GM21737 (cell line): ENCODE measurements at regions not wholly inside any gene's neighbourhood (a gene's known extent, or its start where the extent isn't known, plus 50 kb on each side); places are given as distances from the start of the nearest gene placed in this dataset.

Experiments
- ATAC-seq: cut with Tn5 transposase; IDR thresholded peaks from one replicate; pipeline ENCODE4 v1.9.1; 2021; ENCODE audit warnings: mild to moderate bottlenecking, moderate library complexity; ENCODE audit not compliant: unreplicated experiment

- ATAC-seq, result no peak
Observed at GRCh38 chr3:43865887-43866528, 175.3 kb downstream of the ABHD5 start.

DNA sequence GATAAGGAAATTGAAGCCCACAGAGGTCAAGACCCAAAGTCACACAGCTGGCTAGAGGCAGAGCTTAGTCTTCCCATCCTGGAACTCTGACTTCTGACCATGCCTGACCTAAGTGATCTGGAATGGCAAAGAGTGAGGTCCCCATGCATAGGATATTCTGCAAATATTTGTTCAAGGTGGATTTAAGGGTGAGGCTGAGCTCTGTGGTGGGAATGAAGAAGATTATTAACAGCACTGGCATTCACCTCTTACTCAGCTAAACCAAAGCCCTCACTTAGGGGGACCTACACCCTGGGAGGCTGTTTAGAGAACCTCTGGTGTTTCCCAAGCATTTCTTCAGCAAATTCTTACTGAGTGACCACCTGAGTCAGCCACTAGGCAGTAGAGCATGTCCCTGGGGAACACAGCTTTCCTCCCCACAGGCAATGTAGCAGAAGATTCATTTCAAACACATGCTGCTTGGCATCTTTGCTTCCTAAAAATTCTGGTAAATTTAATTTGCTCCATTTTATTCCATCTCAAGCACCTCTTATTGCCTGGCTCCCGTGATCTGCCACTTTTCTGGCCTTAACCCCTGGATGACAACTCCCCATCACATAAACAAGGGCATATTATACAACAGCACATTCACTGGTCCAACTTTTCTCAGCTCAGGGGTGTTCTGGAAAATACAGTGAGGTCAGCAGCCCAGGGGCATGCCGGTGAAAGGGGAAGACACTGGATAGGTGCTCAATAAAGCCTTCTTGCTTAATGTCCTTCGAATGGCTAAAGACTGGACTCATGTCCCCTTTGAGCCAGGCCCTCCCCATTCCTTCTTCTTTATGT, 176.0 kb downstream of the ABHD5 start:
- ATAC-seq, result no peak

GRCh38 chr3:43867436-43868072, 176.8 kb downstream of the ABHD5 start:
- ATAC-seq, result no peak

GRCh38 chr3:43869491-43869890, 178.8 kb downstream of the ABHD5 start:
- ATAC-seq, result no peak

- ATAC-seq, result no peak
Observed at GRCh38 chr3:43870120-43870519, 179.4 kb downstream of the ABHD5 start.

DNA sequence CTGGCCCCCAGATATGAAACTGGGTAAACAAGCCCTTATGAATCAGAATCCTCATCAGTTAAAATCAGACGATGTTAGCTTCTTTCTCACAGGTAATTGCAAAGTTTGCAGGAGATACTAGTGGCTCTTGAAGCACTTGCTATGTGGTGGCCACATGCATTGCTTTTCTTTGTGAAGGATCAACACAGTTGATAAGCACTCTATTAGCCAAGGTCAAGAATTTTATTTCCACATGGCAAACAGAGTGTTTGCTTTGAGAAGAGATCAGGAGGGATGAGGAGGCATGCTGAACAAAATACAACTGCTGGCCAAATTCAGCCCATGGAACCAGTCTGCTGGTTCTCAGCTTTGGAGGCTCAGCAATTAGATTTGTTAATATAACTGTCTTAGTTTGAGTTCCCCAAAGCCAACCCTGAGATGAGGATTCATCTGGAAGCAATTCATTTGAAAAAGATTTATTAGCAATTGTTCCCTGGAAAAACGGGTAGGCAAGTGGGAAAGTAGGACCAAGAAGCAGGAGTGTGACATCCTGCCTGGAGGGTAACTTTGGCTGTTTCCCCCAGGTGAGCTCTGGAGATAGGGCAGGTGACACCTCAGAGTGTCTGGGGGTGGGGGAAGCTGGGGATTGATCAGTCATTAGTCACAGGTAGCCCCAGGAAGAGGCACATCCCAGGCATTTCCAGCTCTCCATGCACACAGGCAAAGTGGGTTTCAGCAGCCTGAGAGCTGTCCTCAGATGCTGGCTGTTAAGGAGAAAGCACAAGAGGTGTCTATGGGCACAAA, 180.3 kb downstream of the ABHD5 start:
- ATAC-seq, result no peak

GRCh38 chr3:43871627-43872245, 181.0 kb downstream of the ABHD5 start:
- no peak for ATAC-seq

- ATAC-seq, result no peak
Observed at GRCh38 chr3:43872301-43872700, 181.6 kb downstream of the ABHD5 start.

- no peak for ATAC-seq
Observed at GRCh38 chr3:43872901-43873300, 182.2 kb downstream of the ABHD5 start.

DNA sequence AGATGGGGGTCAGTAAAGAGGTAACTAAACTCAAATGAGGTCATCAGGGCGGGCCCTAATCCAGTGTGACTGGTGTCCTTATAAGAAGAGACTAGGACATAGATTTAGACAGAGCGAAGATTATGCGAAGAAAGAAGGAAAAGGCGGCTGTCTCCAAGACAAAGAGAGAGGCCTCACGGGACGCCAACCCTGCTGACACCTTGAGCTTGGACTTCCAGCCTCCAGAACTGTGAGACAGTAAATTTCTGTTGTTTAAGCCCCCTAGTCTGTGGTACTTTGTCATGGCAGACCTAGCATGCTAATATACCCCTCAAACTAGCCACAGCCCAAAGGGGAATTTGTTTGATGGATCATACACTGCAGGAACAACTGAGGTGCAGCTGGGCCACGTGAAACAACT, 183.0 kb downstream of the ABHD5 start:
- no peak for ATAC-seq

- no peak for ATAC-seq
Observed at GRCh38 chr3:43874290-43874689, 183.6 kb downstream of the ABHD5 start.

- ATAC-seq, result no peak
Observed at GRCh38 chr3:43874731-43875130, 184.0 kb downstream of the ABHD5 start.

DNA sequence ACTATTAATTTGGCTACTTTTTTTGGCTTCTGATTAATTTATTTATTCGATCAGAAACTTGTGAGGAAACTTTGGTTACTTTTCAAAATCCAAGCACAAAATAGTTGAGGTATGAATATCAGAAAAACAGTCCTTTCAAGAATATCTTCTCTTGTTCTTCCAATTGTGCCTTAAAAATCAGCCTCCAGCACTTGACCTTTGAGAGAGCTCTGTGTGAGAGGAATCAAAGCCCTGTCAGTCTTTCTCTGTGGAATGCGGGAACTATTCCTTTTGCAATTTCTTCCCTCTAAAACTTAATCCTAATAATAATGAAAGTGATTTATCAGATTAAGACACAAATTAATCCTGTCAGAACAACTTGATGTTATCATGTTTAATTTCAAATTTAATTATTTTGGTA, 185.9 kb downstream of the ABHD5 start:
- no peak for ATAC-seq

DNA sequence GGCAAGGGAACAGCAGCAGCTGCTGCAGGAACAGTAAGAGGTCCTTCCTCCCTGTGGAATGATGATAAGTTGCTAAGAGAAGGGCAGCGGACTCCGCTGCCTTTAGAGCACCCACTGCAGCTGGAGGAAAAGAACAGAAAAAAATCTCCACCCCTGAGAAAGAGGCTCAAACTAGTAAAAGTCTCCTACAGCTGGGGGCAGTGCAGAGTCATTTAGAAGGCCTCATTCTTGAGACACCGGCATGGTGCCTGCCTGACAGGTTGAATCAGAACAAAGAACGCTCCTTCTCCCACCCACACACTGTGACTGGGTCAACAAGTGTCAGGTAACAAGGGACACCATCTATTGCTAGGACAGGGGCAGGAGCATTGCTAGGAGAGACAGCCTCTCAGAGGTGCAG, 188.4 kb downstream of the ABHD5 start:
- ATAC-seq, result no peak

- ATAC-seq, result no peak
Observed at GRCh38 chr3:43882976-43883680, 192.4 kb downstream of the ABHD5 start.

DNA sequence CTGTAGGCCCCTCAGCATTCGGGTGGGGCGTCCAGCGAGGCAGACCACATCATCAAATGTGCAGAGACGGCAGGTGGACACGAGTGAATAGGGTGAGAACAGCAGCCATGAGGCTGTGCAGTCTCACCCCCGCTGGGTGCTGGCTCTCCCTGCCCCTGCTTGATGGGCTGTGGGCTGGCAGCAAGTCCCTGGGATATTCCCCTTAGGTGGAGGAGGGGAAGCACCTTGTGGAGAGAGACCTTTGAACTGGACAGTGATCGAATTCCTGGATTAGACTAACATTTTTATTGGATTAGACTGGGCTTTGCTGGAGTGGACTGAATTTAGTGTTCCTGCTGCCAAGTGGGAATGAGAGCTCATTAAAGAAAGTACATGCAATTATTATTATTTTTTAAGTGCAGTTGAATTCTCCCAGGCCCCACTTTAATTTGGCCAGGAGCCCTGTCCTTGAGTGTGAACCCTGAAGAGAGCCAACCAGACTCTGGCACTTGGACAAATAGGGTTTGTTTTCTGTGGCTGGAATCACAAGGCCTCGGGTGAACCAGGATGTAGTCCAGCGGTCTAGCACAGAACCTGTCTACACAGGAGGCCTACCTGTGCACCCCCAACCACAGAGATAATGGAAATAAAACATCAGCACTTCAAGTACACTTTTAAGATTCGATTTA, 193.1 kb downstream of the ABHD5 start:
- ATAC-seq, result no peak

GRCh38 chr3:43884581-43884980, 193.8 kb downstream of the ABHD5 start:
- no peak for ATAC-seq

GRCh38 chr3:43885908-43886618, 195.3 kb downstream of the ABHD5 start:
- ATAC-seq, result no peak

DNA sequence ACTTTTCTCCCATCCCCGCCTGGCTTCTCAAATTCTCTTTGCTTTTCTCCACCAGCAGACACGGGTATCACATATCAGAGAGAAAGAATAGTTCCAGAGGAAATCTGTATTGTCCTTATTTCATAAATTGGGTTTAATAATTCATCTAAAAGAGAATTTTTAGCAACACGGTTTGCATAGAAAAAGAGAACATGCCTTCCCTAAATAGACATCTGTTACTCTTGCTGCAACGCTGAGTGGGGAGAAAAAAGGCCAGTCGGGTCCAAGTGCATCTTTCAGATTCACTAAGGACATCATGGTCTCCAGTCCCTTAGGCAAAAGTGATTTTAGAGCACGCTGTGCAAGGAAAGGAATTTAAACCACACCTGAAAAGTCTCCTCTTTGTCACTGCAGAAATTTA, 201.3 kb downstream of the ABHD5 start:
- no peak for ATAC-seq
